DOHH2 (cell line): ENCODE measurements at regions not wholly inside any gene's neighbourhood (a gene's known extent, or its start where the extent isn't known, plus 50 kb on each side); places are given as distances from the start of the nearest gene placed in this dataset.

Experiments
- H3F3A ChIP-seq: fragments of 200-600 bp; sonication (generic), shearing (Covaris generic); 2 replicates; pipeline ENCODE4 v1.6.0; 2016; ENCODE audit warnings: antibody characterized with exemption, mild to moderate bottlenecking; ENCODE audit not compliant: control insufficient read depth, insufficient read depth
- H3K27ac ChIP-seq: fragments of 200-600 bp; sonication (generic); 2 replicates; pipeline ENCODE4 v1.5.1; 2014; ENCODE audit warnings: low read depth, mild to moderate bottlenecking, low read length, moderate library complexity
- H3K27me3 ChIP-seq: fragments of 200-600 bp; sonication (generic); 2 replicates; pipeline ENCODE4 v1.6.1; 2014; ENCODE audit warnings: mild to moderate bottlenecking, low read length, mixed read lengths; ENCODE audit not compliant: control insufficient read depth
- H3K36me3 ChIP-seq: fragments of 200-600 bp; sonication (generic); 2 replicates; pipeline ENCODE4 v1.6.1; 2014; ENCODE audit warnings: mild to moderate bottlenecking, low read length, moderate library complexity, mixed read lengths; ENCODE audit not compliant: control insufficient read depth
- H3K4me1 ChIP-seq: fragments of 200-600 bp; sonication (generic); 2 replicates; pipeline ENCODE4 v1.6.1; 2014; ENCODE audit warnings: mild to moderate bottlenecking, low read length, mixed read lengths; ENCODE audit not compliant: control insufficient read depth
- H3K4me2 ChIP-seq: fragments of 200-600 bp; sonication (generic); 2 replicates; pipeline ENCODE4 v1.6.0; 2014; ENCODE audit warnings: mild to moderate bottlenecking, low read length, moderate library complexity
- H3K4me3 ChIP-seq: fragments of 200-600 bp; sonication (generic); 2 replicates; pipeline ENCODE4 v1.5.1; 2014; ENCODE audit warnings: mild to moderate bottlenecking, low read length, mixed read lengths
- H3K79me2 ChIP-seq: fragments of 200-600 bp; sonication (generic); 2 replicates; pipeline ENCODE4 v1.6.1; 2014; ENCODE audit warnings: mild to moderate bottlenecking, low read length, mixed read lengths; ENCODE audit not compliant: control insufficient read depth
- H3K9me2 ChIP-seq: fragments of 200-600 bp; sonication (generic); replicated peaks from 2 replicates; pipeline ENCODE4 v1.6.1; 2014; ENCODE audit warnings: mild to moderate bottlenecking, low read length, mixed read lengths; ENCODE audit not compliant: control insufficient read depth
- H3K9me3 ChIP-seq: fragments of 200-600 bp; sonication (generic); 2 replicates; pipeline ENCODE4 v1.6.1; 2014; ENCODE audit warnings: antibody characterized with exemption, low read length, mixed read lengths; ENCODE audit not compliant: control insufficient read depth, insufficient read depth
- H4K20me1 ChIP-seq: fragments of 200-600 bp; sonication (generic); 2 replicates; pipeline ENCODE4 v1.6.0; 2014; ENCODE audit warnings: low read depth, mild to moderate bottlenecking, antibody characterized with exemption, low read length, moderate library complexity; ENCODE audit not compliant: control insufficient read depth, insufficient read depth
- EZH2phosphoT487 ChIP-seq: fragments of 200-600 bp; sonication (generic); IDR thresholded peaks from 2 replicates; pipeline ENCODE4 v1.6.1; 2017; ENCODE audit warnings: borderline replicate concordance, mild to moderate bottlenecking, antibody characterized with exemption, low read length, moderate library complexity, mixed read lengths
- TF ChIP-seq, protein P1 (sequence below): fragments of 200-600 bp; sonication (generic); IDR thresholded peaks from one replicate; pipeline ENCODE4 v1.5.1; 2014; ENCODE audit warnings: antibody characterized with exemption, mild to moderate bottlenecking, low read depth, low read length; ENCODE audit not compliant: poor library complexity, severe bottlenecking

DNA sequence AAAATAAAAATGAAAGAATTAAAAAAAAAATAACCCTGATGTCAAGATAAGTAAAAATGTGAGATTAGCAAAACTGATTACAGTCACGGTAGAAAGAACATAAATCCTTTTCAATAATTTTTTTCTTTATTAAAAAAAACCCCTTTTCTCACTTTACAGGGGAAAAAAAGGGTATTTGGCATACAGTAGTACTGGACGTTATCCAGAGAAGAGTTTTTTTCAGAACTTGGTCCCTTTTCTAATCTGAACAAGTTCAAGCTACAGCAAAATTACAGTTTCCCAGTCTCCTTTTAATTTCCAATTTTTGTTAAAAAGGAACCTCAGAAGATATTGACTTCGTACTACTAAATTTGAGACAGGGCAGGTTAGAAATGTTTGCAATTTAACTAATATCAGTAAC is 134.7 kb upstream of the DCN start:
- no peak overlapping the region for H3K4me3 ChIP-seq
- H3K4me1 ChIP-seq: no peaks in the 10 kb centered on the region
- no peaks in the 10 kb centered on the region for H3K27me3 ChIP-seq
- H3K4me2 ChIP-seq: no peak overlapping the region
- H3K79me2 ChIP-seq: no peaks in the 10 kb centered on the region
- H3F3A ChIP-seq: no peaks in the 10 kb centered on the region
- TF ChIP-seq, protein P1, sequence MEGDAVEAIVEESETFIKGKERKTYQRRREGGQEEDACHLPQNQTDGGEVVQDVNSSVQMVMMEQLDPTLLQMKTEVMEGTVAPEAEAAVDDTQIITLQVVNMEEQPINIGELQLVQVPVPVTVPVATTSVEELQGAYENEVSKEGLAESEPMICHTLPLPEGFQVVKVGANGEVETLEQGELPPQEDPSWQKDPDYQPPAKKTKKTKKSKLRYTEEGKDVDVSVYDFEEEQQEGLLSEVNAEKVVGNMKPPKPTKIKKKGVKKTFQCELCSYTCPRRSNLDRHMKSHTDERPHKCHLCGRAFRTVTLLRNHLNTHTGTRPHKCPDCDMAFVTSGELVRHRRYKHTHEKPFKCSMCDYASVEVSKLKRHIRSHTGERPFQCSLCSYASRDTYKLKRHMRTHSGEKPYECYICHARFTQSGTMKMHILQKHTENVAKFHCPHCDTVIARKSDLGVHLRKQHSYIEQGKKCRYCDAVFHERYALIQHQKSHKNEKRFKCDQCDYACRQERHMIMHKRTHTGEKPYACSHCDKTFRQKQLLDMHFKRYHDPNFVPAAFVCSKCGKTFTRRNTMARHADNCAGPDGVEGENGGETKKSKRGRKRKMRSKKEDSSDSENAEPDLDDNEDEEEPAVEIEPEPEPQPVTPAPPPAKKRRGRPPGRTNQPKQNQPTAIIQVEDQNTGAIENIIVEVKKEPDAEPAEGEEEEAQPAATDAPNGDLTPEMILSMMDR: no peak
- TF ChIP-seq EZH2phosphoT487: no peak
- H3K9me3 ChIP-seq: no peaks in the 10 kb centered on the region
- no peaks in the 10 kb centered on the region for H3K36me3 ChIP-seq
- H3K27ac ChIP-seq: no peak overlapping the region
- H3K9me2 ChIP-seq: no peaks in the 10 kb centered on the region
- H4K20me1 ChIP-seq: no peaks in the 10 kb centered on the region

DNA sequence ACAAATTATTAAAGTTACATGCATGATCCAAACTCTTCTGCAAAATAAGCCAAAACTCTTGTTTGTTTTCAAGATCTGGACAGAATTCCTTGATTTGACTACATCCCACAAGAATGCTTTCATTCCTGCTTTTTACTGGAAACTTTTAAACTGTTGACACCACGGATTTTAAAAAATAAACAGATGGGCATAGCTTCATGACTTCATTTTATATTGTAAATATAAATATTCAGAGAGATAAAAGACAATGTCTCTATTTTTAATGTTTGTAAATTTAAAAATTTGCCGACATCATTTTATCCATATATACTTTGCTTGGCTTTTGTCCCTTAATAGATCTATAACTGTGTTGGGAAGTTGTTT is 134.3 kb upstream of the DCN start:
- Histone ChIP-seq H3F3A (no peaks in the 10 kb centered on the region), H3K4me1 (no peaks in the 10 kb centered on the region), H3K9me2 (no peaks in the 10 kb centered on the region), H3K4me3 (no peak overlapping the region), H3K27me3 (no peaks in the 10 kb centered on the region), H3K9me3 (no peaks in the 10 kb centered on the region), H4K20me1 (no peaks in the 10 kb centered on the region), H3K4me2 (no peak overlapping the region), H3K36me3 (no peaks in the 10 kb centered on the region), H3K79me2 (no peaks in the 10 kb centered on the region), H3K27ac (no peak overlapping the region)
- TF ChIP-seq, protein P1: no peak
- TF ChIP-seq EZH2phosphoT487: no peak

DNA sequence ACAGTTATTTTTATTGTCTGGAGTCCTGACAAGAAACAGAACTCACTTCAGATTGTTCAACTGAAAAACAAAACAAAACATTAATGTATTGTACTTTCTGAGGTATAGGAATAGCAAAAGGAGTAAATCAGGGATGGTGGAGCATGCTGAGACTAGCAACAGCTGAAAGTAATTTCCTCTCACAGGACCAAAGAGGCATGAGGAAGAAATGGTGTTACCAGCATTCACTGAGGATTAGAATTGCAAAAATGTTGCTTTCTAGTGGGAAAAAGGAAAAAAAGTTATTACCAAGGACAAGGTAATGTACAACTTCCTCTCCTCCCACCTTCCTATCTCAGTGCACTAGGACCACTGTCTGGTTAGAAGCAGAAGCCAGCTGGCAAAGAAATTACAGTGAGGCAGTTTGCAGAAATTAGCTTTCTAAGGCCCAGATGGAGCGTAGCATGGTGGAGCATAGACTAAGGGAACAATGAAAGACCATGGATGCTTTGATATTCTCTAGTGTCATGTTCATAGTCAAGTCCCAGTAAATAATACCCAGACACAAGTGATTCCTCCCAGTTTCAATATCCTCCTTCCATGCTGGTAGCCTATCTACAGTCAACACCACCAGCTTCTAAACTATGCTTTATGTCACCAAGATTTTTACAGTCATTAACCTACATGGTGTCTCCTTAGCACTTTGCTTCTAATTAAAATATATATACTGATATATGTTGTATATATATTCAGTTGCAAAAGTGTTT is 133.7 kb upstream of the DCN start:
- no peak overlapping the region for H3K27ac ChIP-seq
- no peak overlapping the region for H3K4me2 ChIP-seq
- no peaks in the 10 kb centered on the region for H3K36me3 ChIP-seq

More for the DNA sequence above, 133.7 kb upstream of the DCN start:
- Histone ChIP-seq H4K20me1 (no peaks in the 10 kb centered on the region), H3K4me3 (no peak overlapping the region), H3K79me2 (no peaks in the 10 kb centered on the region), H3K9me3 (no peaks in the 10 kb centered on the region), H3K4me1 (no peaks in the 10 kb centered on the region), H3F3A (no peaks in the 10 kb centered on the region), H3K9me2 (no peaks in the 10 kb centered on the region), H3K27me3 (no peaks in the 10 kb centered on the region)
- TF ChIP-seq, protein P1: no peak
- no peak for TF ChIP-seq EZH2phosphoT487
